ENCODE measurements at regions not wholly inside any gene's neighbourhood (a gene's known extent, or its start where the extent isn't known, plus 50 kb on each side); places are given as distances from the start of the nearest gene placed in this dataset.

GRCh38 chr10:88178758-88179157, 315.3 kb downstream of the PTEN start:
- DNase-seq = no peak

GRCh38 chr10:88179831-88180230, 316.4 kb downstream of the PTEN start:
- DNase-seq = no peak

- DNase-seq = no peak
These were observed 318.6 kb downstream of the PTEN start for GRCh38 chr10:88181902-88182600.

- no peak for DNase-seq
These were observed 319.1 kb downstream of the PTEN start for GRCh38 chr10:88182601-88182930.

- DNase-seq = no peak
These were observed 321.3 kb downstream of the PTEN start for GRCh38 chr10:88184543-88185297.

- DNase-seq = no peak
These were observed 322.4 kb downstream of the PTEN start for GRCh38 chr10:88185830-88186229.

- DNase-seq = no peak
These were observed 322.9 kb downstream of the PTEN start for GRCh38 chr10:88186335-88186734.

GRCh38 chr10:88187472-88187871, 324.0 kb downstream of the PTEN start:
- no peak for DNase-seq

- DNase-seq = no peak
These were observed 326.7 kb downstream of the PTEN start for GRCh38 chr10:88190123-88190522.

- no peak for DNase-seq
These were observed 327.3 kb downstream of the PTEN start for GRCh38 chr10:88190540-88191235.

- no peak for DNase-seq
These were observed 329.6 kb downstream of the PTEN start for GRCh38 chr10:88193018-88193417.

- peak; percentile 21 for DNase-seq
These were observed 330.8 kb downstream of the PTEN start for GRCh38 chr10:88194041-88194887.

- no peak for DNase-seq
These were observed 331.5 kb downstream of the PTEN start for GRCh38 chr10:88194961-88195367.

- DNase-seq = no peak
These were observed 332.4 kb downstream of the PTEN start for GRCh38 chr10:88195841-88196240.

- DNase-seq = no peak
These were observed 332.9 kb downstream of the PTEN start for GRCh38 chr10:88196291-88196690.

GRCh38 chr10:88198023-88198422, 334.6 kb downstream of the PTEN start:
- no peak for DNase-seq

- no peak for DNase-seq
These were observed 337.0 kb downstream of the PTEN start for GRCh38 chr10:88200312-88201032.

- DNase-seq = no peak
These were observed 342.5 kb downstream of the PTEN start for GRCh38 chr10:88205842-88206446.

GRCh38 chr10:88207121-88207546, 343.7 kb downstream of the PTEN start:
- DNase-seq = no peak

- no peak for DNase-seq
These were observed 345.8 kb downstream of the PTEN start for GRCh38 chr10:88209231-88209630.

- DNase-seq = no peak
These were observed 346.6 kb downstream of the PTEN start for GRCh38 chr10:88209837-88210561.
